NCI-H524 treated with DMSO at 0.1 percent for 48 hours (cell line): ENCODE measurements at regions not wholly inside any gene's neighbourhood (a gene's known extent, or its start where the extent isn't known, plus 50 kb on each side); places are given as distances from the start of the nearest gene placed in this dataset.
"Not testable (repeated sequence)": the region's sequence is repeated elsewhere in the genome, so short reads cannot be mapped to it uniquely, and the experiment has no call there.

Experiments used
- DNase-seq: peaks from one replicate; lab custom pipeline; 2025; lab: John Stamatoyannopoulos, UW

- DNase-seq = no peak
Measured at GRCh38 chr6:22108199-22108598, 188.6 kb downstream of the PRL start.

GRCh38 chr6:22110061-22110460 lies 186.8 kb downstream of the PRL start:
- no peak for DNase-seq

GRCh38 chr6:22112461-22112860 lies 184.4 kb downstream of the PRL start:
- DNase-seq = no peak

GRCh38 chr6:22113026-22113766 lies 183.6 kb downstream of the PRL start:
- DNase-seq = no peak

DNA sequence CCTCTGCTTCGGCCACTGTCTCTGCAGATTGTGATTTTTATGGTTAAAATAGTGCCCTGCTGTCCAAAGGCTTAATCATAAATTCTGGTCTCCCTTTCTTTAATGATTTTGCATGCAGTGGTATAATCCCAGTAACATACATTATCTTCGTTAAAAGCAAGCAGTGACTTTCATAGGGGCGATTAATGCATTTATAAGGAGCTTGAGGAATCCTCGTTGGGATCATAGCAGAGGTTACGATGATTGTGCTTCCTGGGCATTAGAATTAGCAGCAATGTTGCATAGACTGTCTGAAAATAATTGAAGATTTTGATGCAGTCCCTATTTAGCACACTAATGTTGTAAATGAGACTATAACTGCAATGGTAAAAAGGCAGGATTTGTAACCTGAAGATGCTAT lies 181.3 kb downstream of the PRL start:
- no peak for DNase-seq

DNA sequence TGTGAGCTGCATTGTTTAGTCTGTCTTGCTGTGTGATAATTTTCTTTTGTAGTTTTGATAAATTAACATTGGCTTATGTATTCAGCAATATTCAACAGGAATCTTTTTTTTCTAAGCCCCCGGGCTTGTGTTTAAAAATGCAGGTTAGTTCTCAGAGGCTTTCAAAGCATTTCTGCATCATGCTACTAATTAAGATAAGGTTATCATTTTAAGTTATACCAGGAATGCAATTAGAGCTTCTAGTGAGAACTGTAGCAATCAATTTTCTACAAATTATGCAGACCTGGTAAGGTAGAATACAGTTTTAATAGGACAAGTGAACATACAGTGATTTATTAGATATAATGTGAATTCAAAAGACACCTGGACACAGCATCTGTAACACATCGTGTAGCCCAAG lies 179.2 kb downstream of the PRL start:
- no peak for DNase-seq

- no peak for DNase-seq
Measured at GRCh38 chr6:22119500-22119899, 177.3 kb downstream of the PRL start.

DNA sequence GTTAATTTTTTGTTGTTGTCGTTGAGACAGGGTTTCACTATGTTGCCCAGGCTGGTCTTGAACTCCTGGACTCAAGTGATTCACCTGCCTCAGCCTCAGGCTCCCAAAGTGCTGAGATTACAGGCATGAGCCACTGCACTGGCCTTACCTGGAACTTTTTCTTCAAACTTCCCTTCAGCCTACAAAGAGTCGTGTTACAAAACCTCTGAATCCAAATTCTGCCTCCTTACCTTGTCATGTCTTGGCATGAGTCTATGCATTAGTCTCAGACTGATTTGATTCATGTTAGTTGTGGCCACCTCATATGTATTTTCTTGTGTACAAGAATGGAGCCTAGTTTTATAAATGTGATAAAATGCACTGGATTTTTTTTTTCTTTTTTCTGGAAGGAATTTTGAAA lies 172.1 kb downstream of the PRL start:
- DNase-seq = no peak

GRCh38 chr6:22126910-22127309 lies 169.9 kb downstream of the PRL start:
- no peak for DNase-seq

GRCh38 chr6:22129751-22130150 lies 167.1 kb downstream of the PRL start:
- no peak for DNase-seq

DNA sequence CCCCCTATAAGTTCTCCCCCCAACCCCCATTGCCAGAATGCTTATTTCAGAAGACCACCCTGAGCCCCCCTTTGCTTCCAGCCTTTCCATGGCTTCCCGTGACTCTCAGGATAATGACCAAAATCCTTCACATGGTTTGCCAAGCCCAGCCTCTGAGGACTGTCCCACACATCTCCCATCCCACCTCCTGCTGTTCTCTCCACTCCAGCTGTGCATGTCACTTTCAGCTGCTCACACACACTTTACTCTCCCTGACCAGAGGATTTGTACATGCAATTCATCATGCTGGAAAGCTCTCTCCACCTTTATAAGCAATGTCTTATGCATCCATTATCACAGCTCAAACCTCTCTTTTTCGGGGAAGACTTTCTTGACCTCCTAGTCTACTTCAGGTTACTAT lies 164.2 kb downstream of the PRL start:
- DNase-seq = no peak

DNA sequence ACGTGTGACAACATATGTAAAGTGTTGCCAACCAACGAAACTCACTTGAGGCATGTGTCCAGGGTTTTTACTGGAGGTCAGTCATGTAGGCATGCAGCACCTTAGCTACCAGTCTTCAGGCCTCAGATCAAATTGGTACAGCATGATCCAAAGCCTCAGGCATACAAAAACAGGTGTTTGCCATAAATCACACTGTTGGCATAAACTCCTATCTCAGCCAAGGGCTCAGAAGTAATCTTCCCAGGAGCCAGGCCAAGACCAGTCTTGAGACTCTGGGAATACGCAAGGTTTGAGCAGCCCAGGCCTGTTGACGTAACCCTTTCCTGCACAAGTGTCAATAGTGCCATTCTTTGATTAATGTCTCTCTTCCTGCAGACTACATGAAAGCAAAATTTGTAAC lies 163.5 kb downstream of the PRL start:
- DNase-seq = no peak

- DNase-seq = no peak
Measured at GRCh38 chr6:22134308-22134707, 162.5 kb downstream of the PRL start.

- no peak for DNase-seq
Measured at GRCh38 chr6:22135395-22135794, 161.4 kb downstream of the PRL start.

DNA sequence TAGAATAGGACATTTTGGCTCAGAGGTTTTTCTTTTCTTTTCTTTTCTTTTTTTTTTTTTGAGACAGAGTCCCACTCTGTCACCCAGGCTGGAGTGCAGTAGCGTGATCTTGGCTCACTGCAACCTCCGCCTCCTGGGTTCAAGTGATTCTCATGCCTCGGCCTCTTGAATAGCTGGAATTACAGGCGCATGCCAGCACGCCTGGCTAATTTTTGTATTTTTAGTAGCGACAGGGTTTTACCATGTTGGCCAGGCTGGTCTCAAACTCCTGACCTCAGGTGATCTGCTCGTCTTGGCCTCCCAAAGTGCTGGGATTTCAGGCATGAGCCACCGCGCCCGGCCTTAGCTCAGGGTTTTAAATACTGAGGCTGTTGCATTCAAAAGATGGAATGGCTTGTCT lies 156.1 kb downstream of the PRL start:
- not testable (repeated sequence) for DNase-seq

DNA sequence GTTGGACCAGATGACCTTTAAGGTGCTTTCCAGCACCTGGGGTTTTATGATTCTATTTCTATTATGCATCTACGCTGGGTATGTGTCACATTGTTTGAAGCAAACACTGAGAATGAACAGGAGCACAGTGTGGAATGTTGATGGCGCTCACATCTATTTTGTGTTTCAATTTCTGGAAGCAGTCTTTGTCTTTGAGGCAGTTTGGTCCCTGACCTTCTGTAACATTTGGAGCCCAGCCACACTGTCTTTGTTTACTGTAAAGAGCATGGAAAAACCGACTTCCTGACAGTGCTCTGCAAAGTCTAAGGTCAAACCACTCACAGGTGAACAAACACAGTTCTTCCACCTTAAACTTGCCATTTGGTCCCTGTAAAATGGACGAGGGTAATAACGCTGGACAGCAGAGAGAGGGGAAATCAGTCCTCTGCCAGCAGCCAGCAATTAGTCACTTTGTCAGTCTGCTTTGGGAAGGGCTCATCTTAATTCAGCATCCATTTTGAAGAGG lies 155.5 kb downstream of the PRL start:
- DNase-seq = no peak

GRCh38 chr6:22142856-22143255 lies 154.0 kb downstream of the PRL start:
- no peak for DNase-seq

- DNase-seq = no peak
Measured at GRCh38 chr6:22145376-22145775, 151.5 kb downstream of the PRL start.

DNA sequence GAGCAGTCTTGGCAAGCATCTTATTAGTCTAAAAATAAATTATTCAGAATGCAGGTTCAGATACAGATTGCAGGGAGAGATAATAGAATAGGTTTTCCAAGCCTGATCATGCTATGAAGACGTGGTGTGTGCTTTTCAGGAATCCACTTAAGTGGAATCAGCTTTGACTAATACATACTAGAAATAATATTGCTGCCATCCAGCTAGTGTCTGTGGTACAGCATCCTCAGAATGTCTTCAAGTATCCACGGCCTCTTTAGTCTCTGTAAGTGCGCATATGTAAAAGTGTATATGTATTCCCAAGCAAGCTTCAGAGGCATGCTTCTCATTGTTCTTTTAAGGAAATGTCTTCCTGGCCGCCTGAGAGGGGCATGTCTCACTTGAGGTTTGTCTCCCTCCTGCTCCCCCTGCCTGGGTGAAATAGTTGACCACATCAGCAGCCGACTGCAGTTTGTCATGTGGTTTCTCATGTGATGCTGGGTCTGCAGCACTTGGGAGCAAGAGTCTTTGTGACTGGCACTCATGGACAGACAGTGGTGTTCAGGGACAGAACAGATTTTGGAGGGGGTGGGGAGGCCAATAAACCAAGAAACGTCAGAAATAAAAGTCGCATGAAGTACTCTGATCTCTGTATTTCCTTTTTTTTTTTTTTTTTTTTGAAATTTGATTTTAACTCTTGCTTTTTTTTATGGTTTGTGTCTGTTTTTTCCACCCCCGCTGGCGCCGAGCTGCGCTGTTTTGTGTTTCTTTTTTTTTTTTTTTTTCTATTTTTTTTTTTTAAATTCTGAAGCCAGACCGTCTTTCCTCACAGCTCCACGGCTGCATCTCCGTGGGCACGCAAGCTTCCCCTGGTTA lies 150.8 kb downstream of the PRL start:
- DNase-seq = peak; percentile 77

GRCh38 chr6:22146678-22146930 lies 150.2 kb downstream of the PRL start:
- DNase-seq = no peak

DNA sequence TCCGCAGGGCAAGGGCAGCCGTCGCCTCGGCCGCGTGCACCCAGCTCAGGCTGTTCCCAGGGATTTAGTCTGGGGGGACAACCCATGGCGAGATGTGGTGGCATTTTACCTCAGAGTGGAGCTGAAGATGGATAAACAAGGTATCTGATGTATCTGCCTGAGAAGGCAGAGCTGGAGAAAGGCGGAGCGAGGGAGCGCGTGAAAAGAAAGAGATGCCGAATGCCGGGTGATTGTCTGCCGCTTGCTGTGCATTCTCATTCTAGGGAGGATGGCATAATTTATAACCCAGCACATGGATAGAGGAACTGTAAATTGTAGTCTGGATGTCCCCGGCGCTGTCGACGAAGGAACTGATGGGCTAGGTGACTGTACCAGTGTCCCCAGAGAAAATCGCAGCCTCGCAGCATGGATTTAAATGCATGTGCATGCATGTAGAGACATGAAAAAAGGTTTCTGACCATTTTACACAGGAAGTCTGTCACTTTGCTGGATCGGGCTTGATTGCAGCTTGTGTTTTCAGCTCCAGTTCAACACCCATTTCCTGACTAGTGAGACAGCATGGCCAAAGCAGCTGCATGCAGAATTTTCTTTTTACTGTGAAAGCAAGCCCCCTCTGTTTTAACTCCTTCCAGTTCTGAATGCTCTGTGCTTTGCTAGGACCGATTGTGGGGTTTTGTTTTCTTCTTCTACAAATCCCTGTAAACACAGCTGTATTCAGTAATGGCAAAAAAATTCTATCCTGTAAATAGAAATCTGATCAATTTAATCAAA lies 149.7 kb downstream of the PRL start:
- DNase-seq = no peak

GRCh38 chr6:22147921-22148776 lies 148.7 kb downstream of the PRL start:
- peak; percentile 79 for DNase-seq
